ENCODE measurements at regions not wholly inside any gene's neighbourhood (a gene's known extent, or its start where the extent isn't known, plus 50 kb on each side); places are given as distances from the start of the nearest gene placed in this dataset.

DNA sequence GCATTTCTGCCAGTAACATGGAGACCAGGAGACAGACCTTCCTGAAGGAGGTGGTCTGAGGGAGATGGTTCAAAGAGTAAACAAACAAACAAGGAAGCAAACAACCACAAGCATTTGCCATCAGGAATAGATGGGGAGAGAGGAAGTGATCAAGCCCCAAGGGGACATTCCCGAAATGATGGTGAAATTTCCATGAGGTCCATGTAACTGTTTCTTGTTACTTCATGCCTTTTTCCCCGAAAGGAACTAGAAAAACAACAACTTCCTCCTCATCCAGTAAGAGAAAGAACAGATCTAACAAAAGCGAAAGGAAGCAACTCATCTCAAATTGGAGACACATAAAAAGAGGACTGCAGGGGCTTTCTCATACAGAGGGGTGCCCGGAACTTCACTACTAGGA, 152.5 kb upstream of the ZNF32 start:
- Histone ChIP-seq H2AFZ (no peak overlapping the region), H3K4me3 (no peak overlapping the region), H3F3A (ENCODE audit: insufficient read depth, low read depth) (no peaks in the 10 kb centered on the region), H3K36me3 (ENCODE audit: low read depth) (no peaks in the 10 kb centered on the region), H4K20me1 (ENCODE audit: insufficient read depth) (no peaks in the 10 kb centered on the region), H3K9me2 (ENCODE audit: insufficient read depth) (no peaks in the 10 kb centered on the region), H3K9me3 (ENCODE audit: insufficient read depth, low read depth) (no peaks in the 10 kb centered on the region), H3K79me2 (ENCODE audit: low read depth) (no peaks in the 10 kb centered on the region), H3K27me3 (ENCODE audit: insufficient read depth, low read depth) (peaks cover 72% of the 10 kb centered on the region), H3K4me2 (no peak overlapping the region), H3K27ac (no peak overlapping the region), H3K4me1 (replicated peaks; ENCODE audit: insufficient read depth) (no peaks in the 10 kb centered on the region)
- ChIA-PET CTCF (no interaction called here), POLR2A (ENCODE audit: unreplicated experiment) (no interaction called here)
- TF ChIP-seq EZH2 (IDR thresholded peaks at IDR 0.05; ENCODE audit: low read depth), result no peak
- TF ChIP-seq, protein P1, sequence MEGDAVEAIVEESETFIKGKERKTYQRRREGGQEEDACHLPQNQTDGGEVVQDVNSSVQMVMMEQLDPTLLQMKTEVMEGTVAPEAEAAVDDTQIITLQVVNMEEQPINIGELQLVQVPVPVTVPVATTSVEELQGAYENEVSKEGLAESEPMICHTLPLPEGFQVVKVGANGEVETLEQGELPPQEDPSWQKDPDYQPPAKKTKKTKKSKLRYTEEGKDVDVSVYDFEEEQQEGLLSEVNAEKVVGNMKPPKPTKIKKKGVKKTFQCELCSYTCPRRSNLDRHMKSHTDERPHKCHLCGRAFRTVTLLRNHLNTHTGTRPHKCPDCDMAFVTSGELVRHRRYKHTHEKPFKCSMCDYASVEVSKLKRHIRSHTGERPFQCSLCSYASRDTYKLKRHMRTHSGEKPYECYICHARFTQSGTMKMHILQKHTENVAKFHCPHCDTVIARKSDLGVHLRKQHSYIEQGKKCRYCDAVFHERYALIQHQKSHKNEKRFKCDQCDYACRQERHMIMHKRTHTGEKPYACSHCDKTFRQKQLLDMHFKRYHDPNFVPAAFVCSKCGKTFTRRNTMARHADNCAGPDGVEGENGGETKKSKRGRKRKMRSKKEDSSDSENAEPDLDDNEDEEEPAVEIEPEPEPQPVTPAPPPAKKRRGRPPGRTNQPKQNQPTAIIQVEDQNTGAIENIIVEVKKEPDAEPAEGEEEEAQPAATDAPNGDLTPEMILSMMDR (conservative IDR thresholded peaks at IDR 0.05), result no peak
- intact Hi-C loops (cut with micrococcal nuclease; ENCODE audit: unreplicated experiment), result loop anchor here (10.0 kb wide), 1 partner anchor 94 kb away; no protein-coding TSS in a partner anchor
- BruUV-seq (replicated peaks), result no TSS peak
- no peak for DNase-seq

DNA sequence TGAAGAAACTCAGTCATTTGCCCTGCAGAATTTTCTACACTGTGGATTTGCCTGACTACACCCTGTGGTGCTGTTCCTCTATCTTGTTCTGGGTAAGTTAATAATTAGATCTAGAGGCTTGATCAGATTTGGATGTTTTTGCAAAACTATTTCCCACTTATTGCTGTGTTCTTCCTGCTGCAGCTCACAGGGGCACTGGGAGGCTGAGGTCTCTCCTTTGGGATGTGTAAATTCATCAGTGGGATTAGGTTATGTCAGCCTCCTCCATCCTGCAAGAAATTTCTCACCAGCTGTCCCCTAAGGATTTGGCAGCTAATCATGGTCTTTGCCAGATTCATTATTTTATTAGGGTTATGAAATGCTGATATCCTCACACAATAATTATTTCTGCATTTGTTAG, 148.1 kb upstream of the ZNF32 start:
- Histone ChIP-seq H3K4me3 (no peak overlapping the region), H3K27me3 (ENCODE audit: insufficient read depth, low read depth) (peaks cover 85% of the 10 kb centered on the region), H3K36me3 (ENCODE audit: low read depth) (no peaks in the 10 kb centered on the region), H3K4me1 (replicated peaks; ENCODE audit: insufficient read depth) (no peaks in the 10 kb centered on the region), H3K4me2 (no peak overlapping the region), H3K79me2 (ENCODE audit: low read depth) (no peaks in the 10 kb centered on the region), H3K9me3 (ENCODE audit: insufficient read depth, low read depth) (no peaks in the 10 kb centered on the region), H4K20me1 (ENCODE audit: insufficient read depth) (no peaks in the 10 kb centered on the region), H3F3A (ENCODE audit: insufficient read depth, low read depth) (no peaks in the 10 kb centered on the region), H2AFZ (no peak overlapping the region), H3K27ac (no peak overlapping the region), H3K9me2 (ENCODE audit: insufficient read depth) (no peaks in the 10 kb centered on the region)
- ChIA-PET CTCF (no interaction called here), POLR2A (ENCODE audit: unreplicated experiment) (no interaction called here)
- no peak for DNase-seq
- BruUV-seq (replicated peaks), result no TSS peak
- TF ChIP-seq, protein P1 (conservative IDR thresholded peaks at IDR 0.05), result no peak
- no peak for TF ChIP-seq EZH2 (IDR thresholded peaks at IDR 0.05; ENCODE audit: low read depth)
- intact Hi-C loops (cut with micrococcal nuclease; ENCODE audit: unreplicated experiment), result no loop called here

DNA sequence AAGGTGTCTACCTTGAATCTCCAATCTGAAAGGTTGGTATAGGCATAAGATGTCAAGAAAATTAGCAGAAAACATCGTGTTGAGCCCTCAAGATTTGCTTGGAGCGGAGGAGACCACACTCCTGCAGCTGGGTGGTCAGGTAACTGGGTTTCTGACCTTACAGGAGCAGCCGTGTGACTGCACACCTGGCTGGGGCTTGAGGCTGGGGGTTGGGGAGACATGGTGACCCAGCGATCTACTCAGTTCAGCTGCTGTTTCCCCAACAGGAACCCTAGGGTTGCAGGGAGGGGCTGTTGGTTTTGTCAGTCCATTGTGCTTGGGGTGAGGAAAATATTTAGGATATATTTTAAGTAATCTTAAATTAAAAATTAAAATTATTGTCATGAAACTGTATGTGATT, 147.0 kb upstream of the ZNF32 start:
- Histone ChIP-seq H3K27me3 (ENCODE audit: insufficient read depth, low read depth) (peaks cover 82% of the 10 kb centered on the region), H3F3A (ENCODE audit: insufficient read depth, low read depth) (no peaks in the 10 kb centered on the region), H3K4me2 (no peak overlapping the region), H3K9me3 (ENCODE audit: insufficient read depth, low read depth) (no peaks in the 10 kb centered on the region), H3K79me2 (ENCODE audit: low read depth) (no peaks in the 10 kb centered on the region), H3K9me2 (ENCODE audit: insufficient read depth) (no peaks in the 10 kb centered on the region), H3K27ac (no peak overlapping the region), H2AFZ (no peak overlapping the region), H3K4me3 (no peak overlapping the region), H3K36me3 (ENCODE audit: low read depth) (no peaks in the 10 kb centered on the region), H4K20me1 (ENCODE audit: insufficient read depth) (no peaks in the 10 kb centered on the region), H3K4me1 (replicated peaks; ENCODE audit: insufficient read depth) (no peaks in the 10 kb centered on the region)
- DNase-seq, result no peak
- CTCF ChIA-PET, result no interaction called here
- no TSS peak for BruUV-seq (replicated peaks)
- no peak for TF ChIP-seq EZH2 (IDR thresholded peaks at IDR 0.05; ENCODE audit: low read depth)
- TF ChIP-seq, protein P1 (conservative IDR thresholded peaks at IDR 0.05), result no peak
- POLR2A ChIA-PET (ENCODE audit: unreplicated experiment), result no interaction called here
- intact Hi-C loops (cut with micrococcal nuclease; ENCODE audit: unreplicated experiment), result no loop called here

Measured in PC-9 (cell line).